Colonic mucosa (tissue), 4 donors: ENCODE measurements at regions not wholly inside any gene's neighbourhood (a gene's known extent, or its start where the extent isn't known, plus 50 kb on each side); places are given as distances from the start of the nearest gene placed in this dataset.

ENCODE experiments used
- DNase-seq: peaks from one replicate; pipeline ENCODE4 v3.0.0-alpha.2; 2020
- H3K27ac ChIP-seq: fragments of 200-600 bp; one replicate; pipeline ENCODE4 v1.8.0; 2021
- H3K27me3 ChIP-seq: fragments of 200-600 bp; one replicate; pipeline ENCODE4 v1.8.0; 2021
- H3K36me3 ChIP-seq: fragments of 200-600 bp; one replicate; pipeline ENCODE4 v1.8.0; 2021
- H3K4me1 ChIP-seq: fragments of 200-600 bp; one replicate; pipeline ENCODE4 v1.8.0; 2021; ENCODE audit warnings: mild to moderate bottlenecking
- H3K4me3 ChIP-seq: fragments of 200-600 bp; one replicate; pipeline ENCODE4 v1.8.0; 2021
- H3K9ac ChIP-seq, 2 donors: one replicate each; pipeline ENCODE4 v1.7.0; 2013; ENCODE audit warnings: control low read depth in 2 of 2, low read depth in 2 of 2, low read length in 2 of 2
- H3K9me3 ChIP-seq: fragments of 200-600 bp; one replicate; pipeline ENCODE4 v1.8.0; 2021
- intact Hi-C: fragments of 100-400 bp; cut with DNase I; formaldehyde crosslinking; loops from one replicate; pipeline ENCODE4 v1.14.1; 2022
- TF ChIP-seq, protein P1 (sequence below): fragments of 200-600 bp; IDR thresholded peaks from one replicate; pipeline ENCODE4 v1.8.0; 2022; ENCODE audit warnings: antibody characterized with exemption, mild to moderate bottlenecking
- donor health status: healthy.
- donor health status: DM: no; HTN: no; CAD: no.
- donor health status: DM: no; HTN: no; CAD: no.

DNA sequence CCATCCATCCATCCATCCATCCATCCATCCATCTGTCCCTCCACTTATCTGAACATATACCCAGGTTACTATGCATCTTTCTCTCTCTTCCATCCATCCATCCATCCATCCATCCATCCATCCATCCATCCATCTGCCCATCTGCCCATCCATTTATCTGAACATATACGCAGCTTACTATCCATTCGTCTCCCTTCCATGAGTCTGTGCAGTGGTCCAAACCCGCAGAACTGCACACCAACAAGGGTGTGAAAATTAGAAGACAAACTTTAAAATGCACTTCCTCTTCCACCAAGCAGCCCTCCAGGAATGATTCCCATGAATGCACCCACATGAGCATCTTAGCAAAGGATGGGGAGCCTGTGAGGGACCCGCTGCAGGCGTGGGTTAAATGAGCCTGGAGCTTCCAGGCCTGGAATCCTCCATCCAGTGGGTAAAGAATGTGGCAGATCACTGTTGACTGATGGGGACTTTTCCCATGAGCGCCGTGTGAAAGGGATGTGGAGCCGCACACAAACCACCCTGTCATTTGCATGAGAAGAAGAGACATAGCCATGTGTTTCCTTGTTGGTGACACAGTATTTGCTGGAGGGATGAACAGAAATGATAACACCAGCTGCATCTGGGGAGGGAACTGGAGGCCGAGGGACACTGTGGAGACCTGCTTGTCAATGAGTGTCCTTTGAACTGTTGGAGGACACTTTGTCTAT lies 376.6 kb downstream of the ADGRD1 start:
- intact Hi-C loops, result no loop called here
- H3K4me3 ChIP-seq, result no peak overlapping the region
- H3K9me3 ChIP-seq, result no peaks in the 10 kb centered on the region
- H3K27ac ChIP-seq, result no peak overlapping the region
- H3K27me3 ChIP-seq, result no peaks in the 10 kb centered on the region
- TF ChIP-seq, protein P1, sequence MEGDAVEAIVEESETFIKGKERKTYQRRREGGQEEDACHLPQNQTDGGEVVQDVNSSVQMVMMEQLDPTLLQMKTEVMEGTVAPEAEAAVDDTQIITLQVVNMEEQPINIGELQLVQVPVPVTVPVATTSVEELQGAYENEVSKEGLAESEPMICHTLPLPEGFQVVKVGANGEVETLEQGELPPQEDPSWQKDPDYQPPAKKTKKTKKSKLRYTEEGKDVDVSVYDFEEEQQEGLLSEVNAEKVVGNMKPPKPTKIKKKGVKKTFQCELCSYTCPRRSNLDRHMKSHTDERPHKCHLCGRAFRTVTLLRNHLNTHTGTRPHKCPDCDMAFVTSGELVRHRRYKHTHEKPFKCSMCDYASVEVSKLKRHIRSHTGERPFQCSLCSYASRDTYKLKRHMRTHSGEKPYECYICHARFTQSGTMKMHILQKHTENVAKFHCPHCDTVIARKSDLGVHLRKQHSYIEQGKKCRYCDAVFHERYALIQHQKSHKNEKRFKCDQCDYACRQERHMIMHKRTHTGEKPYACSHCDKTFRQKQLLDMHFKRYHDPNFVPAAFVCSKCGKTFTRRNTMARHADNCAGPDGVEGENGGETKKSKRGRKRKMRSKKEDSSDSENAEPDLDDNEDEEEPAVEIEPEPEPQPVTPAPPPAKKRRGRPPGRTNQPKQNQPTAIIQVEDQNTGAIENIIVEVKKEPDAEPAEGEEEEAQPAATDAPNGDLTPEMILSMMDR, result no peak
- no peak for DNase-seq
- H3K9ac ChIP-seq, result no peak overlapping the region
- H3K36me3 ChIP-seq, result no peaks in the 10 kb centered on the region
- H3K4me1 ChIP-seq, result no peaks in the 10 kb centered on the region

DNA sequence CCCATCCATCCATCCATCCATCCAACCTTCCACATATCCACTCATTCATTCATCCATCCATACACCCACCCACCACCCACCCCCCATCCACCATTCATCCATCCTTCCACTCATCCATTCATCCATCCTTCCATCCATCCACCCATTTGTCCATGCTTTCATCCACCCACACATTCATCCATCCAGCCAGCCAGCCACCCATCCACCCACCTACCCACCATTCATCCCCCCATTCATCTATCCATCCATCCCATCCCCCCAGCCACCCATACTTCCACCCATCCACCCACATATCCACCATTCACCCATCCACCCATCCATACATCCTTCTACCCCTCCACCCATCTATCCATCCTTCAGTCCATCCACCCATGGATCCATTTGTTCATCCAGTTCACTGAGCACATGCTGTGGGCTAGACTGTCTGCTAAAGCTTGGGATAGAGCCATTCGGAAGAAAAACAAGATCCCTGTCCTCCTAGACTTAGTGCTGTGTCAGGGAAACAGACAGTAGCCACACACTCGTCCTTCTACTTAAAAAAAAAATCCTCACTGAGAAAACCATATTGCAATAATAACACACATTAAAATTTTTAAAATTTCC lies 377.5 kb downstream of the ADGRD1 start:
- Histone ChIP-seq H3K27me3 (no peaks in the 10 kb centered on the region), H3K4me3 (no peak overlapping the region), H3K4me1 (no peaks in the 10 kb centered on the region), H3K9me3 (no peaks in the 10 kb centered on the region), H3K9ac (no peak overlapping the region), H3K36me3 (no peaks in the 10 kb centered on the region), H3K27ac (no peak overlapping the region)
- intact Hi-C loops, result no loop called here
- DNase-seq, result no peak
- TF ChIP-seq, protein P1, result no peak

DNA sequence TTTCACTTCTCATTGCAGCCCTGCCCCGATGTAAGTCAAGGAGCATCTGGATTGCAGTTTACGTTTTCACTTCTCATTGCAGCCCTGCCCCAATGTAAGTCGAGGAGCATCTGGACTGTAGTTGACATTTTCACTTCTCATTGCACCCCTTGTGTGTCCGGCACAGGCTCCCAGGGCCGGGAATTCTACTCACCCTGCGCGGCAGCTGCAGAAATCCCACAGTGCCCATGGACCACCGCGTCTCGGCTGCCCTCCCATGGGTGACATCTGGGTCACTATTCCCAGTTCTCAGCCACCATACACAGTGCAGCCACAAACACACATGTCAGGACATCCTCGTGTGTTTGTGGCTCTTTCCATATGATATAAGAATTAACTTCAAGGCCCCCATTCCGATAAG lies 378.5 kb downstream of the ADGRD1 start:
- H3K4me1 ChIP-seq, result no peaks in the 10 kb centered on the region
- H3K9me3 ChIP-seq, result no peaks in the 10 kb centered on the region
- no peak overlapping the region for H3K27ac ChIP-seq
- no peak overlapping the region for H3K9ac ChIP-seq
- H3K4me3 ChIP-seq, result no peak overlapping the region
- intact Hi-C loops, result no loop called here
- no peaks in the 10 kb centered on the region for H3K36me3 ChIP-seq
- DNase-seq, result no peak
- no peaks in the 10 kb centered on the region for H3K27me3 ChIP-seq
- TF ChIP-seq, protein P1, result no peak

DNA sequence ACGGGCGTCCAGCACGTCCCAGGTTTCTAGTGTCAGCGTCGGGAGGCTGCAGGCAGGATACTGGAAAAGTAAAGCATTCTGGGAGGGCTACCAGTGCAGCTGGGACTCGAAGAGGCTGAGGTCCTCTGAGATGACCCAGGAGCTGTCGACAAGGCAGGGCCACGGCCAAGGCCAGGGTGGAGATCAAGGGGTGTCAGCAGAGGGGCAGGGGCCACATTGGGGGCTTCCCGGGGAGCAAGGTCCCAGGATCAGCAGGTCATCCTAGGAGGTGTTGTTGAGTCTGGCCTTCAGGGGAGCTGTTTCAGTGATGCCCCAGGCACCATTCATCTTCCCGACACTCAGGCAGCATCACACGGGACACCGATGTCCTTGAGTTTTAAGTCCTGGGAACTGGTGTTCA lies 377.8 kb upstream of the SFSWAP start:
- H3K9ac ChIP-seq, result no peak overlapping the region

DNA sequence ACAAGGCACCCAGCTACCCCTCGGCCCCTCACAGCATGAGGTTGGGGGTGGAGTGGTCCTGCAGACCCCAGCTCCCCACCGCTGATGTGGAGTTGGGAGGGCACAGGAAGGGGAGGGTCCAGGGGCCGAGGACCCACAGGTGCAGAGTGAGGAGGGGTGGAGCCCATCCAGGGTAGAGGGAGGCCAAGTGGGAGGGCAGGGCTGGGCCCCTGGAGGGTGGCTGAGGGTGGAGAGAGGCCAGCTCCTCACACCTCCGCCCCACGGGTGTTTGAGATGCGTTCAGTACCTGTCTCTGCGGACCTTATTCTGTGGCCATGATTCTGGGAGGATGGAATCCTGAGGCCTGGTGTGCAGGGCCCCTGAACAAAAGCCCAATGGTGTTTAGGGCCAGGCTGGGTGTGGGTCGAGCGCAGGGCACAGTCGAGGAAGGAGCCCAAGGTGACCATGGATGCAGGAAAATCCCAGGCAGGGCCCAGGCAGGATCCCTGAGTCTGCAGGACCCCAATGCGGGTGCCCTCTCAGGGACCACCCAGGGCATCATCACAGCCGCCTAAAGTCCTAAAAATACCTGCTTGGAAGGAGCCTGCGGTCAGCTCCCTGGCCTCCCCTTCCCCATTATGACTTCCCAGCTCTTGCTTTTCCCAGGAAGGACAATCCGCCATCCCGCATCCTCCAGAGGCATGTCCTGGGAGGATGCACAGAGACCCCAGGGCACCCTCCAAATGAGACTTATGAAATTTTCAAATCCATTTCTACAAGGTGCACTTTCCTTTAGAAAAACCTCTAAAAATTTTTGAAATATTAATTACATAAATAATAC lies 377.1 kb upstream of the SFSWAP start:
- H3K9ac ChIP-seq, result no peak overlapping the region
- no peaks in the 10 kb centered on the region for H3K36me3 ChIP-seq
- no peak for DNase-seq
- no peak overlapping the region for H3K27ac ChIP-seq
- no peaks in the 10 kb centered on the region for H3K27me3 ChIP-seq
- TF ChIP-seq, protein P1, result no peak
- no peaks in the 10 kb centered on the region for H3K4me1 ChIP-seq
- H3K4me3 ChIP-seq, result no peak overlapping the region
- H3K9me3 ChIP-seq, result no peaks in the 10 kb centered on the region
- intact Hi-C loops, result no loop called here

More for the DNA sequence above, 377.8 kb upstream of the SFSWAP start:
- intact Hi-C loops, result no loop called here
- TF ChIP-seq, protein P1, result no peak
- H3K27me3 ChIP-seq, result no peaks in the 10 kb centered on the region
- no peaks in the 10 kb centered on the region for H3K4me1 ChIP-seq
- H3K36me3 ChIP-seq, result no peaks in the 10 kb centered on the region
- H3K27ac ChIP-seq, result no peak overlapping the region
- no peak for DNase-seq
- H3K4me3 ChIP-seq, result no peak overlapping the region
- no peaks in the 10 kb centered on the region for H3K9me3 ChIP-seq
